Suprapubic skin (tissue), 4 donors: ENCODE measurements at regions not wholly inside any gene's neighbourhood (a gene's known extent, or its start where the extent isn't known, plus 50 kb on each side); places are given as distances from the start of the nearest gene placed in this dataset.

Experiments
- EP300 ChIP-seq: sonication (generic); formaldehyde crosslinking; IDR thresholded peaks from one replicate; pipeline ENCODE4 v1.6.1; 2017; ENCODE audit warnings: antibody characterized with exemption
- POLR2A ChIP-seq, 2 donors: fragments of 450-650 bp; IDR thresholded peaks; one replicate each; pipeline ENCODE4 v1.6.1; 2017; ENCODE audit warnings: antibody characterized with exemption in 2 of 2, mild to moderate bottlenecking in 2 of 2, moderate library complexity in 2 of 2
- POLR2AphosphoS5 ChIP-seq, 3 donors: sonication (generic); formaldehyde crosslinking; IDR thresholded peaks; one replicate each; pipeline ENCODE4 v1.6.1; 2017; ENCODE audit warnings: antibody characterized with exemption in 3 of 3
- TF ChIP-seq, protein P1 (sequence below), 2 donors: fragments of 200-600 bp in 1 of 2; fragments of 450-650 bp in 1 of 2; sonication (generic) in 1 of 2; IDR thresholded peaks; one replicate each; pipeline ENCODE4 v1.5.1; 2016 to 2019; ENCODE audit warnings: antibody characterized with exemption in 2 of 2, mild to moderate bottlenecking in 1 of 2, moderate library complexity in 1 of 2

DNA sequence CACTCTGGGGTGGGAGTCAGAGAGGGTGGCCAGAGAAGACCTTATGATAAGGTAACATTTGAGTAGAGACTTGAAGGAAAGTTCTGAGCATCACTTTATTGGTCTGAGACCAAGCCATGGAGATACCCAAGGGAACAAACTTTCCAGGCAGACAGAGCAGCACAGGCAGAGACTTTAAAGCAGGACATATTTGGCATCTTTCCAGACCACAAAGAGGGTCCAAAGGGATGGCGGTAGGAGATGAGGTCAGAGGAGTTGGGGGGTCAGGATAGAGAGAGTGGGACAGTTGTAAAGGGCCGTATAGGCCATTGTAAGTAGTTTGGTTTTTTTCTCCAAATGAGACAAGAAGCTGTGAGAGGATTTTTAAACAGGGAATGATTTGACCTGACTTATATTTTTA lies 344.4 kb downstream of the SEC23A start:
- TF ChIP-seq, protein P1, sequence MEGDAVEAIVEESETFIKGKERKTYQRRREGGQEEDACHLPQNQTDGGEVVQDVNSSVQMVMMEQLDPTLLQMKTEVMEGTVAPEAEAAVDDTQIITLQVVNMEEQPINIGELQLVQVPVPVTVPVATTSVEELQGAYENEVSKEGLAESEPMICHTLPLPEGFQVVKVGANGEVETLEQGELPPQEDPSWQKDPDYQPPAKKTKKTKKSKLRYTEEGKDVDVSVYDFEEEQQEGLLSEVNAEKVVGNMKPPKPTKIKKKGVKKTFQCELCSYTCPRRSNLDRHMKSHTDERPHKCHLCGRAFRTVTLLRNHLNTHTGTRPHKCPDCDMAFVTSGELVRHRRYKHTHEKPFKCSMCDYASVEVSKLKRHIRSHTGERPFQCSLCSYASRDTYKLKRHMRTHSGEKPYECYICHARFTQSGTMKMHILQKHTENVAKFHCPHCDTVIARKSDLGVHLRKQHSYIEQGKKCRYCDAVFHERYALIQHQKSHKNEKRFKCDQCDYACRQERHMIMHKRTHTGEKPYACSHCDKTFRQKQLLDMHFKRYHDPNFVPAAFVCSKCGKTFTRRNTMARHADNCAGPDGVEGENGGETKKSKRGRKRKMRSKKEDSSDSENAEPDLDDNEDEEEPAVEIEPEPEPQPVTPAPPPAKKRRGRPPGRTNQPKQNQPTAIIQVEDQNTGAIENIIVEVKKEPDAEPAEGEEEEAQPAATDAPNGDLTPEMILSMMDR (IDR thresholded peaks at IDR 0.05): no peak
- no peak for TF ChIP-seq POLR2A (IDR thresholded peaks at IDR 0.05)
- no peak for TF ChIP-seq POLR2AphosphoS5 (IDR thresholded peaks at IDR 0.05)
- TF ChIP-seq EP300: no peak
